HG02610 (cell line): ENCODE measurements at regions not wholly inside any gene's neighbourhood (a gene's known extent, or its start where the extent isn't known, plus 50 kb on each side); places are given as distances from the start of the nearest gene placed in this dataset.
"Not testable (repeated sequence)": the region's sequence is repeated elsewhere in the genome, so short reads cannot be mapped to it uniquely, and the experiment has no call there.

Experiments
- ATAC-seq: cut with Tn5 transposase; IDR thresholded peaks from one replicate; pipeline ENCODE4 v1.9.1; 2021; ENCODE audit warnings: mild to moderate bottlenecking, moderate library complexity; ENCODE audit not compliant: unreplicated experiment

DNA sequence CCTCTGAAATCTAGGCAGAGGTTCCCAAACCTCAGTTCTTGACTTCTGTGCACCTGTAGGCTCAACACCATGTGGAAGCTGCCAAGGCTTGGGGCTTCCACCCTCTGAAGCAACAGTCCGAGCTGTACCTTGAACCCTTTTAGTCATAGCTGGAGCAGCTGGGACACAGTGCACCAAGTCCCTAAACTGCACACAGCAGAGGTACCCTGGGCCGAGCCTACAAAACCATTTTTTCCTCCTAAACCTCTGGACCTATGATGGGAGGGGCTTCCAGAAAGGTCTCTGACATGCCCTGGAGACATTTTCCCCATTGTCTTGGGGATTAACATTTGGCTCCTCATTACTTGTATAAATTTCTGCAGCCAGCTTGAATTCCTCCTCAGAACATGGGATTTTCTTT is 168.8 kb downstream of the TLE3 start:
- ATAC-seq, result not testable (repeated sequence)

- ATAC-seq, result no peak
Observed at GRCh38 chr15:69929905-69930630, 167.6 kb downstream of the TLE3 start.

DNA sequence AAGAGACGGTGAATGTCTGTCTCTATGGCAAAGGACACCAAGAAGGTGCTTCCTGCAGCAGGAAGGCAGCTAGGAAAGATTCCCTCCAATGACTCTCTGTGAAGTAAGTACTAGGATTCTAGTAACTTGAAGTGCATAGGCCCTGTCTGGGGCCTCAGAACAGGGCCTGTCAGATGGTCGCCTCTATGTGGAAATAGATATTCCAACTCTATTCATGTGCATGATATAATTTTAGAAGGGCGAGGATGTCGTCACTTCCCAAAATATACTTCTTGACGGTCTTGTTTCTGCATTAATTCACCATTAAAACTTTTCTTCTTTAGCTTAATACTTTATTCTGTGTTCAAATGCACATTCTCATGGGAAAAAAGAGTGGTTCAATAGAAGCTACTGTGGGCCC is 167.0 kb downstream of the TLE3 start:
- no peak for ATAC-seq

DNA sequence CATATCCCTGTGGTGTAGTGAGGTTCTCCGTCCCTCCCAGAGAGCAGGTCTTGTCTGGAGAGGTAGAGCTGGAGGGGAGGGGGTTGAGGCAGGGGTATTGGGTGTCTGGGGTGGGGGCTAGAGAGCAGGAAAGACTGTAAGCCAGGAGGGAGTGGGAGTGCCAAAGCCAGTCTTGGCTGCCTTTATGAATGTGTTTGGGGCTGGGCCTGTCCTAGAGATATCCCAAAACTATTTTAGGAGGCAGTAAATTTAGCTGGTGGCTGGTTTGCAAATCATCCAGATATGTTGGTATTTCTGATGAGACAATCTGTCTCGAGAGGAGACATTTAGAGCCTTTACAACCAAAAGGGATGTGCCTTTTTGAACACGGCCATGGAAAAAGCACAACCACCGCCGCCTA is 166.6 kb downstream of the TLE3 start:
- ATAC-seq, result no peak

DNA sequence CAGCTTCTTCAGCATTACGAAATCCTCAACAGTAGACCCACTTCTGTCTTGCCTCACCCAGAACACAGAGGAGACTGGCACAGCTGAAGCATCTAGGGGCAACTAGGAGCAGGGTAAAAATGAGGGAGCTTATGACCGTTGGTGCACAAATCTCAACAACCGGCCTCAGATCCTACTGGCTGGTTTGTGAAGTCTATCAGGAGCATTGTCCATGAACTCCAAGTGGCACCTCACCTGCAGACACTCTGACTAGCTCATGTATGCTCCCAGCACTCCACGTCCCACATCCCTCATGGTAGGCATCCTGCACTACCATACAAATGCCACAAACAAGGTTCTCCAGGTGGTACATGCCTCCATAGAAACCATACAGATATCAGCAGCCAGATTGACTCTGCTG is 163.1 kb downstream of the TLE3 start:
- no peak for ATAC-seq

- ATAC-seq, result no peak
Observed at GRCh38 chr15:69939513-69940440, 157.9 kb downstream of the TLE3 start.

GRCh38 chr15:69940441-69941300 is 157.0 kb downstream of the TLE3 start:
- ATAC-seq, result no peak

DNA sequence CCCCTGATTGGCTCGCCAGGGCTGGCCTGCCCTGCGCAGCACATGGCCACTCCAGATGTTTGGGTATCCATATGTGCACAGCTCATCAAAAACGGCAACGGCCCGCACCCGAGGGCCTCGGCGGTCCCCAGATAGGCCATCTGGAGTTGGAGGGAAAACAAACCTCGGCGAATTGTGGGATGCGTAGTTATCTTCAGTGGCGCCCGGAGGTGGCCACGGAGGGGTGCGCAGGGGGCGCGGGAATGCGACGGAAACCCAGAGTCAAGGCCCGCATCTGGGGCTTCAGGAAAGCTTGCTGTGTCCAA is 156.5 kb downstream of the TLE3 start:
- ATAC-seq, result no peak

- ATAC-seq, result no peak
Observed at GRCh38 chr15:69941706-69942495, 155.8 kb downstream of the TLE3 start.

GRCh38 chr15:69943637-69944036 is 154.1 kb downstream of the TLE3 start:
- no peak for ATAC-seq

DNA sequence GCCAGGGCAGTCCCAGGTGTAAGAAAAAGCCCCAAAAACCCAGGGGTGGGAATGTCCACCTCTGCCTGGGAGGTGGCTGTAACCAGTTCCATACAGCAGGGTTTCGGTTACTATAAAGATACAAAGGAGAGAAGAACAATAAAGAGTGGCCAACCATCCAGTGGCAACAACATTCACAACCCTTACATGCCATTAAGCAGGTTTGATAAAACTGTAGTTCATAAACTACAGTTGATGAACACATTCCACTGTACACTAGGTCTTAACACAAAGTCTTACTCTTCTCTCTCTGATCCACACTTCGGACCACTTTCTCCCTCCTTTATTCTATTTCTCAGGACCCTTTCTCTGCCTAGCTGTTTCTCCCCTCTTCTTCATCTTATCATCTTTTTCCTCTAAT is 152.0 kb downstream of the TLE3 start:
- no peak for ATAC-seq

DNA sequence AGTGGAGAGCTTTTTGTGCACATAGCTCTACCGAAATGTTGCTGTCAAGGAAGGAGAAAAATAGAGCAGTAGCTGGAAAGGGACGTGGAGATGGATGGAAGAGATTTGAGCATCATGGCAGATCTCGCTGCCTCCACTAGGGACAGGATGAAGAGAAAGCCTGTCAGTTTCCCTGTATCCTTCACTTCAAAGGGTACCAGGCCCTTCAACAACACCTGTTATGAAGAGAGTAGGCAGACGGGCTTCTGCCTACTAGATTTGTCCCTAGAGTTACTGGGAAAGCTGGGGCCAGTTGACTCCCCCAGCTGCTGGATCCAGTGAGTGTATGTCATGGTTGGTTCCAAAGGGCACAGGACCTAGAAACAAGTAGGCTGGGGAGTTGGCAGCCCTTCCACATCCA is 150.8 kb downstream of the TLE3 start:
- no peak for ATAC-seq

GRCh38 chr15:69947394-69947793 is 150.3 kb downstream of the TLE3 start:
- ATAC-seq, result no peak

DNA sequence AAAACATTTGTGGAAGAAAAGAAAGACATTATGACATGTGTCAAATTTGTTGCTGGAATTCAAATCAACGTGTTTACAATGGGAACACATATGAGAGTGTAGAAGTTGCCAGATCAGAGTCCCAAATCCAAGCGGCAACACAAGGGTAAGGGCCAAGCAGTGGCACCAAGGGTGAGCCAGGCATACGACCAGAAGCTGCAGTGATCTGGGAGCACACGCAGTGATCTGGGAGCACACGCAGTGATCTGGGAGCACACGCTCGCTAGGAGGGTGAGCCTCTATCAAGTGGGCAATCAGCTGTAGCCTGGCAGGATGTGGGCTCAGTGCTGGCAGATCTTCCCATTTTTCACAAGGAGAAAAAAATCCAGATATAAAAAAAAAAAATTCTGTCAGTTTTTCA is 148.2 kb downstream of the TLE3 start:
- no peak for ATAC-seq

DNA sequence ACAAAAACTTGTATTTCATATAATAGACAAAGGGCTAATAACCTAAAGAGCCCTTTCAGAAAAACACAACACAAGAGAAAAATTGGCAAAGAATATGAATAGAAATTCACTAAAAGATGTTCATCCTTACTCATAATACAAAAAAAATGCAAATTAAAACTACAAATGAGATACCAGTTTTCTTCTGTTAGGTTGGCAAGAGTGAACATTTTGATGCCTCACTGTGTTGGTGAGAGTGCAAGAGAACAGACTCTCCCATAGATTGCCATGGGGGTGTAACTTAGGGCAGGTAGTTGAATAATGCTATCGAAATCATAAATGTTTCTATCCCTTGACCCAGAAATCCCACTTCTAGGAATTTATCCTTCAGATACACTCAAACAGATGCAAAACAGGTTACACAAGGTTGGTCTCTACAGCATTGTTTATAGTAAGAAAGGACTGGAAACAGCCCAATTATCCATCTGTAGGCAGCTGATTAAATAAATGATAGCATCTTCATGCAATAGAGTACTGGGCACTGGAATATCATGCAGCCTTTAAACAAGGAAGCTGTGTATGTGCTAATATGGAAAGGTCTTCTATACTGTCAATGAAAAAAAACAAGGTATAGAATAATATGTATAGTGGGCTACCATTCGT is 146.3 kb downstream of the TLE3 start:
- ATAC-seq, result no peak

- no peak for ATAC-seq
Observed at GRCh38 chr15:69951898-69952555, 145.7 kb downstream of the TLE3 start.

DNA sequence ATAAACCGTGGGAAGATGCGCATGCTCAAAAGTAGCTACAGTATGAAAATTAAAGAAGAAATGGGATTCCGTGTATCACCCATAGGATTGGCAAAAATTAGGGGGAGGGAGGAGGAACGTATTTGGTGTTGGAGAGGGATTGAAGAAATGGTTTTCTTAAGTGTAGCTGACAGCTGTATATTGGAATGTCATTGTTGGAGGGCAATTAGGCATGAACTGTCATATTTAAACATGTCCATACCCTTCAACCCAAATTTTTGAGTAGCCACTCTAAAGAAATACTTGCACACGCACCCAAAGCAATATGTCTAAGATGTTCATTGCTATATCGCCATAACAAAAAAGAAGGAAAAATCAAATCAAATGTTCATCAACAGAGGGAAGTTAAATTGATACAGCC is 144.7 kb downstream of the TLE3 start:
- ATAC-seq, result no peak

DNA sequence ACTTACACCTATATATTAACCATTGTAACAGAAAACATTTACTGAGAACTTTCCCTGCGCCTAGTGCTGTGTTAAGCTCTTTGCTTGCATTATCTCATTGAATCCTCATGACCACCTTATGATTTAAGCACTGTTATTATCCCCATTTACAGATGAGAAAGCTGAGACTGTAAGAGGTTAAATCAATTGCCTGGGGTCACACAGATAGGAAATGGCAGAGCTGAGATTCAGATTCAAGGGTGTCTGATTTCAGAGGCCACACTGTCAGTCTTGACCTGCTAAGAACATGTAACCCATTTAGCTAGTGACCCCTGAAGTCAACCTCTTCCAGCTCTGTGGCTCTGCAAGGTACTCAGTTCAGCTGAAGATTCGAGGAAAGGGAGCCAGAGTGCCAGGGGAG is 143.9 kb downstream of the TLE3 start:
- ATAC-seq, result no peak

GRCh38 chr15:69954666-69955065 is 143.1 kb downstream of the TLE3 start:
- no peak for ATAC-seq
